Breast epithelium (tissue), 3 donors: ENCODE measurements at regions not wholly inside any gene's neighbourhood (a gene's known extent, or its start where the extent isn't known, plus 50 kb on each side); places are given as distances from the start of the nearest gene placed in this dataset.

Experiments
- CTCF ChIP-seq, 3 donors: fragments of 450-650 bp; IDR thresholded peaks; one replicate each; pipeline ENCODE4 v1.5.1; 2016 to 2017; ENCODE audit warnings: antibody characterized with exemption in 3 of 3, mild to moderate bottlenecking in 3 of 3, moderate library complexity in 3 of 3
- POLR2A ChIP-seq: fragments of 450-650 bp; IDR thresholded peaks from one replicate; pipeline ENCODE4 v1.6.1; 2016; ENCODE audit warnings: antibody characterized with exemption, mild to moderate bottlenecking, moderate library complexity

GRCh38 chr13:97848886-97849285 lies 104.6 kb upstream of the IPO5 start:
- TF ChIP-seq CTCF (IDR thresholded peaks at IDR 0.05), result no peak
- no peak for TF ChIP-seq POLR2A
